Pancreas (tissue), 10 donors: ENCODE measurements at regions not wholly inside any gene's neighbourhood (a gene's known extent, or its start where the extent isn't known, plus 50 kb on each side); places are given as distances from the start of the nearest gene placed in this dataset.

Source experiments
- ATAC-seq, 4 donors: fragments of 200-7000 bp; cut with Tn5 transposase; one replicate each; pipeline versions ENCODE4 v1.8.0 to v1.9.1; 2020; ENCODE audit warnings: mild to moderate bottlenecking in 4 of 4, moderate library complexity in 4 of 4
- DNase-seq, 6 donors: peaks; one replicate each; pipeline ENCODE4 v3.0.0-alpha.2; 2020
- FAIRE-seq: peaks from 2 replicates; lab custom pipeline; 2012; peaks lifted over from hg19 to GRCh38; lab: Jason Lieb, UNC
- H3K27ac ChIP-seq, 4 donors: fragments of 200-600 bp; sonication (generic); 1 replicate in 3 of 4; 2 replicates in 1 of 4; pipeline versions ENCODE4 v1.5.0 to v1.8.0; 2020
- H3K27me3 ChIP-seq, 4 donors: fragments of 200-600 bp; one replicate each; pipeline ENCODE4 v1.8.0; 2021
- H3K36me3 ChIP-seq, 3 donors: fragments of 200-600 bp; sonication (generic) in 1 of 3; one replicate each; pipeline versions ENCODE4 v1.5.0 to v1.8.0; 2020 to 2021
- H3K4me1 ChIP-seq, 3 donors: fragments of 200-600 bp; one replicate each; pipeline ENCODE4 v1.8.0; 2021
- H3K4me3 ChIP-seq, 4 donors: fragments of 200-600 bp; sonication (generic) in 2 of 4; one replicate each; pipeline versions ENCODE4 v1.5.0 to v1.8.0; 2020 to 2021
- H3K9me3 ChIP-seq, 4 donors: fragments of 200-600 bp; one replicate each; pipeline ENCODE4 v1.8.0; 2021
- CTCF ChIP-seq, 4 donors: fragments of 200-600 bp; sonication (generic) in 3 of 4; IDR thresholded peaks; one replicate each; pipeline versions ENCODE4 v1.5.0 to v1.8.0; 2021; ENCODE audit warnings: antibody characterized with exemption in 4 of 4
- WGBS, 2 donors: extraction: QIAGEN DNeasy Blood & Tissue Kit; methylation state at CpG; one replicate each; pipeline ENCODE4 v1.1.7; 2013; 5-methylcytosine and 5-hydroxymethylcytosine counted together
- intact Hi-C, 3 donors: fragments of 100-400 bp; cut with DNase I; formaldehyde crosslinking; loops; one replicate each; pipeline versions ENCODE4 v1.11.1 to v1.14.2; 2022
- donor health status: healthy with polysubstance abuse.
- donor health status: DM: no; HTN: no; CAD: no; lungs with moderate emphysema.
- donor health status: DM: no; HTN: no; CAD: no.
- donor health status: control.
- donor health status: control.
- donor health status: Bipolar disorder and iron deficiency.
- donor health status: DM: yes; HTN: yes; CAD: no.
- donor health status: DM: no; HTN: no; CAD: no.
- donor health status: DM: no; HTN: no; CAD: no.
- donor health status: DM: yes; HTN: yes; CAD: no.

- WGBS, 2 donors = 61 to 69% methylated on average over 3 of the region's 3 CpGs
- Histone ChIP-seq H3K9me3 (no peaks in the 10 kb centered on the region), H3K4me3 (no peak overlapping the region), H3K27ac (no peak overlapping the region), H3K27me3 (no peaks in the 10 kb centered on the region), H3K36me3 (no peaks in the 10 kb centered on the region), H3K4me1 (no peaks in the 10 kb centered on the region)
- DNase-seq (no peak), FAIRE-seq (no peak), ATAC-seq (no peak)
- intact Hi-C loops = no loop called here
- TF ChIP-seq CTCF (IDR thresholded peaks at IDR 0.05) = no peak
These were observed 94.3 kb upstream of the SORCS3 start for GRCh38 chr10:104546756-104547155.

GRCh38 chr10:104548090-104548489, 93.0 kb upstream of the SORCS3 start:
- WGBS, 2 donors = 40 to 46% methylated on average over 2 of the region's 2 CpGs
- no peaks in the 10 kb centered on the region for H3K9me3 ChIP-seq

GRCh38 chr10:104556831-104557230, 84.3 kb upstream of the SORCS3 start:
- WGBS, 2 donors = 60 to 63% methylated on average over 2 of the region's 2 CpGs

More at GRCh38 chr10:104548090-104548489, 93.0 kb upstream of the SORCS3 start:
- H3K36me3 ChIP-seq = no peaks in the 10 kb centered on the region
- DNase-seq = no peak
- intact Hi-C loops = no loop called here
- no peak for TF ChIP-seq CTCF (IDR thresholded peaks at IDR 0.05)
- H3K4me1 ChIP-seq = no peaks in the 10 kb centered on the region
- no peak overlapping the region for H3K27ac ChIP-seq
- H3K27me3 ChIP-seq = no peaks in the 10 kb centered on the region
- ATAC-seq = no peak
- no peak for FAIRE-seq
- H3K4me3 ChIP-seq = no peak overlapping the region

GRCh38 chr10:104557966-104558365, 83.1 kb upstream of the SORCS3 start:
- no peaks in the 10 kb centered on the region for H3K4me1 ChIP-seq
- no peaks in the 10 kb centered on the region for H3K36me3 ChIP-seq
- H3K4me3 ChIP-seq = no peak overlapping the region
- FAIRE-seq (no peak), ATAC-seq (no peak), DNase-seq (no peak)
- 70 to 77% methylated on average over 6 of the region's 6 CpGs for WGBS, 2 donors
- H3K27me3 ChIP-seq = no peaks in the 10 kb centered on the region
- H3K9me3 ChIP-seq = no peaks in the 10 kb centered on the region
- TF ChIP-seq CTCF (IDR thresholded peaks at IDR 0.05) = no peak
- no peak overlapping the region for H3K27ac ChIP-seq
- intact Hi-C loops = no loop called here

More at GRCh38 chr10:104556831-104557230, 84.3 kb upstream of the SORCS3 start:
- Histone ChIP-seq H3K27ac (no peak overlapping the region), H3K36me3 (no peaks in the 10 kb centered on the region), H3K9me3 (no peaks in the 10 kb centered on the region), H3K4me3 (no peak overlapping the region), H3K27me3 (no peaks in the 10 kb centered on the region), H3K4me1 (no peaks in the 10 kb centered on the region)
- intact Hi-C loops = no loop called here
- no peak for TF ChIP-seq CTCF (IDR thresholded peaks at IDR 0.05)
- FAIRE-seq (no peak), DNase-seq (no peak), ATAC-seq (no peak)

GRCh38 chr10:104559935-104560334, 81.2 kb upstream of the SORCS3 start:
- Histone ChIP-seq H3K9me3 (no peaks in the 10 kb centered on the region), H3K27ac (no peak overlapping the region), H3K27me3 (peaks cover 0 to under 1% (median 0%) of the 10 kb centered on the region in 4 donors), H3K4me1 (no peaks in the 10 kb centered on the region), H3K4me3 (no peak overlapping the region), H3K36me3 (no peaks in the 10 kb centered on the region)
- intact Hi-C loops = no loop called here
- FAIRE-seq (no peak), ATAC-seq (no peak), DNase-seq (no peak)
- no peak for TF ChIP-seq CTCF (IDR thresholded peaks at IDR 0.05)
- 32 to 36% methylated on average over 5 of the region's 5 CpGs for WGBS, 2 donors
